ENCODE measurements at regions not wholly inside any gene's neighbourhood (a gene's known extent, or its start where the extent isn't known, plus 50 kb on each side); places are given as distances from the start of the nearest gene placed in this dataset.
"Not testable (repeated sequence)": the region's sequence is repeated elsewhere in the genome, so short reads cannot be mapped to it uniquely, and the experiment has no call there.

- H3K36me3 ChIP-seq = no peaks in the 10 kb centered on the region
- intact Hi-C loops (cut with DNase I) = no loop called here
- TF ChIP-seq POLR2AphosphoS5 (IDR thresholded peaks at IDR 0.05) (no peak), POLR2A (IDR thresholded peaks at IDR 0.05) (no peak), CTCF (IDR thresholded peaks at IDR 0.05) (no peak), EP300 (IDR thresholded peaks at IDR 0.05) (no peak)
- H3K4me1 ChIP-seq = no peaks in the 10 kb centered on the region
- H3K4me3 ChIP-seq = no peak overlapping the region
- H3K27ac ChIP-seq = no peak overlapping the region
- H3K27me3 ChIP-seq = no peaks in the 10 kb centered on the region
- DNase-seq = no peak
- no peaks in the 10 kb centered on the region for H3K9me3 ChIP-seq
Measured at GRCh38 chr3:144852999-144853398, 881.4 kb downstream of the DIPK2A start.

GRCh38 chr3:144854020-144854419 is 882.4 kb downstream of the DIPK2A start:
- H3K4me3 ChIP-seq; H3K9me3 ChIP-seq; DNase-seq; H3K27ac ChIP-seq; H3K27me3 ChIP-seq; H3K36me3 ChIP-seq; H3K4me1 ChIP-seq; intact Hi-C loops (cut with DNase I): not testable (repeated sequence)
- WGBS, 2 donors = 93 to 95% methylated on average over 9 of the region's 9 CpGs

- Histone ChIP-seq H3K9me3 (no peaks in the 10 kb centered on the region), H3K27me3 (no peaks in the 10 kb centered on the region), H3K27ac (no peak overlapping the region), H3K36me3 (no peaks in the 10 kb centered on the region), H3K4me1 (no peaks in the 10 kb centered on the region), H3K4me3 (no peak overlapping the region)
- 51 to 76% methylated on average over 3 of the region's 3 CpGs for WGBS, 2 donors
- intact Hi-C loops (cut with DNase I) = no loop called here
- DNase-seq = no peak
- no peak for TF ChIP-seq EP300 (IDR thresholded peaks at IDR 0.05)
- TF ChIP-seq CTCF (IDR thresholded peaks at IDR 0.05) = no peak
- no peak for TF ChIP-seq POLR2A (IDR thresholded peaks at IDR 0.05)
- no peak for TF ChIP-seq POLR2AphosphoS5 (IDR thresholded peaks at IDR 0.05)
Measured at GRCh38 chr3:144859161-144859560, 887.5 kb downstream of the DIPK2A start.

GRCh38 chr3:144864646-144865045 is 893.0 kb downstream of the DIPK2A start:
- DNase-seq = no peak
- intact Hi-C loops (cut with DNase I) = no loop called here
- TF ChIP-seq CTCF (IDR thresholded peaks at IDR 0.05) (no peak), POLR2A (IDR thresholded peaks at IDR 0.05) (no peak), EP300 (IDR thresholded peaks at IDR 0.05) (no peak), POLR2AphosphoS5 (IDR thresholded peaks at IDR 0.05) (no peak)
- H3K9me3 ChIP-seq = no peaks in the 10 kb centered on the region
- no peak overlapping the region for H3K4me3 ChIP-seq
- H3K4me1 ChIP-seq = peaks cover 0 to 10% (median 0%) of the 10 kb centered on the region in 4 donors
- WGBS, 2 donors = 74 to 78% methylated on average over 2 of the region's 2 CpGs
- no peaks in the 10 kb centered on the region for H3K36me3 ChIP-seq
- H3K27me3 ChIP-seq = no peaks in the 10 kb centered on the region
- H3K27ac ChIP-seq = no peak overlapping the region

- H3K27me3 ChIP-seq = no peaks in the 10 kb centered on the region
- no peaks in the 10 kb centered on the region for H3K9me3 ChIP-seq
Measured at GRCh38 chr3:144865948-144866347, 894.3 kb downstream of the DIPK2A start.

More at GRCh38 chr3:144865948-144866347, 894.3 kb downstream of the DIPK2A start:
- DNase-seq = no peak
- H3K27ac ChIP-seq = no peak overlapping the region
- peaks cover 0 to 10% (median 0%) of the 10 kb centered on the region in 4 donors for H3K4me1 ChIP-seq
- no peak for TF ChIP-seq CTCF (IDR thresholded peaks at IDR 0.05)
- TF ChIP-seq EP300 (IDR thresholded peaks at IDR 0.05) = no peak
- TF ChIP-seq POLR2A (IDR thresholded peaks at IDR 0.05) = no peak
- TF ChIP-seq POLR2AphosphoS5 (IDR thresholded peaks at IDR 0.05) = no peak
- intact Hi-C loops (cut with DNase I) = no loop called here
- H3K4me3 ChIP-seq = no peak overlapping the region
- no peaks in the 10 kb centered on the region for H3K36me3 ChIP-seq

All from sigmoid colon (tissue), 6 donors.